Glomerular endothelial cell (primary cell): ENCODE measurements at regions not wholly inside any gene's neighbourhood (a gene's known extent, or its start where the extent isn't known, plus 50 kb on each side); places are given as distances from the start of the nearest gene placed in this dataset.

Experiments used
- DNase-seq: peaks from one replicate; pipeline ENCODE4 v3.0.0-alpha.2; 2011; ENCODE audit warnings: low read depth, low spot score; ENCODE audit errors: extremely low read depth

- DNase-seq: no peak
Measured at GRCh38 chr17:12568358-12569251, 97.1 kb upstream of the MYOCD start.

- DNase-seq: no peak
Measured at GRCh38 chr17:12571606-12572005, 94.1 kb upstream of the MYOCD start.

DNA sequence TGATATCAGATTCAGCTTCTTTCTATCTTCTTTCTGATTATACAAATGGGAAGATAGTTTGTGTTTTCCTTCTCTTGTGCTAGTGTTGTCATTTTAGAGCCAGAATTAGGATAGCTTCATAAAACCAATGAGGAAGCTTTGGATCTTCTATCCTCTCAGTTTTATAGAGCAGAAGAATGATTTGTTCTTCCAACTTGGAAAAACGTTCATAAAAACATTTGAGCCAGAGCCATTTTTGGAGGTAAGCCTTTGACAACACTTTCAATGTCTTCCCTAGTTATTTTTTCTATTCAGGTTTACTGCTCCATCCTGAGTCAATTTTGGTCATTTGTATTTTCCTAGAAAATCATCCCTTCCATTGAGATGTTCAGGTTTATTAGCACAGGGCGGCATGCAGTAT is 91.2 kb upstream of the MYOCD start:
- DNase-seq: no peak

DNA sequence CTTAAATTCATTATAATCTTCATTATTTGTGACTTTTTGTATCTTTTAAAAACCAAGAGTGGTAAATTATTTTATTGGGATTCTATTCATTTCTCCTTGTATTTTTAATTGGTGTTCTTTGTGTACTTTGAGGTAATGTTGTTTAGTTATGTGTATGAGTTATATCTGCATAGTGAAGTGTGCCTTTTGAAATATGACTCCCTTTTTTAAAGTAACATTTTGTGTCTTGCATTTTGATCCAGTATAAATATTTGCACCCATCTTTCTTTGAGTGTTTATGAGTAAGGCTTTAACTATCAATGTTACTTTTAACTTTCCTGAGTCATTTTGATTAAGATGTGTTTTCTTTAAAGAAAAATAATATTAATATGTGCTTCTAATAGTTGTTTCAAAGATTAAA is 90.0 kb upstream of the MYOCD start:
- DNase-seq: no peak

- DNase-seq: no peak
Measured at GRCh38 chr17:12579288-12579687, 86.4 kb upstream of the MYOCD start.

- DNase-seq: no peak
Measured at GRCh38 chr17:12580640-12581039, 85.0 kb upstream of the MYOCD start.

DNA sequence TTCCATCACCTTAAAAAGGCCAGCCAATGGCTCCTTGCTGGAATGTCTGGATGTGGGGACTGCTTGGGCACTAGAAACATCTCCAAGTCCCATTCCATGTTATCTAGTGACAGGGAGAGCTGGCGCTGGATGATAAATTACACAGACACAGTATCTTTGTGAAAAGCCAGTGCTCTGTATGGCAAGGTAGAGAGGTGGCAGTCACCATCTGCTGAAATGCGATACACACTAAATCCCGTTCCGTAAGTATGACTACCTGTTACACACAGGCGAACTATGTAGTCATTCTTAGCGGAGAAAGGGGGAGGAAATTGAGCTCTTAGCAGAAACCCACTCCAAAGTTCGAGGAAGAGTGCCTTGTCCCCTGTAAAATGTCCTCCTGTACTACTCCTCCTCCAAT is 81.0 kb upstream of the MYOCD start:
- DNase-seq: no peak

- DNase-seq: no peak
Measured at GRCh38 chr17:12588531-12588930, 77.2 kb upstream of the MYOCD start.

DNA sequence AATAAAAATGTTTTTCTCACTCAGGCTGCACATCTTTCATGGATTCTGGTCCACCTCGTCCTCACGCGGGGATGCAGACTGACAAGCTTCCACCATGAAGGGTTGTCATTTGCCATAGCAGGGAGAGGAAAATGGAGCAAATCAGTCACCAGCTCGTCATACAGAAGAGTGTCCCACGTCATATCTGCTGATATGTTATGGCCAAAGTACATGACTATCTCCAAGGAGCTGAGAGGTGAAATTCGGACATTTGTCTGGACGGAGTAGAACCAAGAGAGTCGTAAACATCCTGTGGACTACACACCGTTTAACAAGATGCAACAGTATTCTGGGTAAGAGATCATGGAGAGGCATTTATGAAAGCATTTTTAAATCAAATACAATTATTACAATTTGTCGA is 75.3 kb upstream of the MYOCD start:
- DNase-seq: no peak

DNA sequence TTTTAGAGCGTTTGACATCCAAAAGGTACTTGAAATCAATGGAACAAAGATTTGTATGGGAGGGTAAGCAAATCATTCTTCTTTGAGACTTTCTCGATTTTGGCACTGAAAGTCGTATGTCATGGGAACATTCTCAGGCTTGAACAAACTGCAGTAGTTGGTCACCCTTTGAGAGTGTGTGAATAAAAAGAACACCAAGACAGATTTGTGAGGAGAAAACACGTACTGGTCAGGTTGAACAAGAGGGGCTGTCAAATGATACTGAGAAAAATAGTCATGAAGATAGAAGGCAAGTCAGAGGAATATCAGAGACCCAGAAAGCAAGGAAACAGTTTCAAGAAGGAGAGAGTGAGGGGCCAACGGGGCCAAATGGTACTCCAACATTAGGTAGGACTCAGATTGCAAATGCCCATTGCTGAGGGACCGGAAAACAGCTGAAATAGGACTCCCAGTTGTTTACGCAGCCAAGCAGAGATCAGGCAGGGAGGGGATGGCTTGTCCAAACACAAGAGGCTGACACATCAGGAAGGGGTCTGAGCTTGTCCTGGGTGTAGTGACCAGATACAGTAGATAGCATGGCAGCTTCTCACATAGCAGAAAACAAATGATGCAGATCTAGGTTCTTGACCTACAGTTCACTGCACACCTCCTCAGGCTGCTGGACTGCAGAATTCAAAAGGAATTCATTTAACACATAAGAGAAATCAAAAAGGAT is 74.5 kb upstream of the MYOCD start:
- DNase-seq: no peak

GRCh38 chr17:12592941-12593340 is 72.7 kb upstream of the MYOCD start:
- DNase-seq: no peak

- no peak for DNase-seq
Measured at GRCh38 chr17:12596961-12597360, 68.7 kb upstream of the MYOCD start.

- no peak for DNase-seq
Measured at GRCh38 chr17:12597895-12598294, 67.8 kb upstream of the MYOCD start.

GRCh38 chr17:12599186-12599920 is 66.3 kb upstream of the MYOCD start:
- DNase-seq: no peak

DNA sequence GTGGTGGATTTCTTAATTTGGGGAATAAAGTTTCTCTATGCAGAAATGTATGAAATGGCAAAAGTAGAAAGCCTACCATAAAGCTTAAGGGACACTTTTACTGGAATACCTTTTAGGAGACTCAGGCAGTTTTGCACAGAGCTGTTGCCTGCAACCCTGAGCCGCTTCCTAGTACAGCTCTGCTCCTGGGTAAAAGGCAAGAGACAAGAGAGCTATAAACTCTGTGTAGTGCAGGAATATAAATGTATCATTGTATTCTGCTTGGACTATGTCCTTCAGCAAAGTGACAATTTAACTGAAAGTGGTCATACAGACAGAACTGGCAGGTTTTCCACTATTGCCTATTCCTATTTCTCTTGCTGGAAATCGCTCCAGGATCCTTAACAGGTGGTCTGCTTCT is 65.3 kb upstream of the MYOCD start:
- no peak for DNase-seq

DNA sequence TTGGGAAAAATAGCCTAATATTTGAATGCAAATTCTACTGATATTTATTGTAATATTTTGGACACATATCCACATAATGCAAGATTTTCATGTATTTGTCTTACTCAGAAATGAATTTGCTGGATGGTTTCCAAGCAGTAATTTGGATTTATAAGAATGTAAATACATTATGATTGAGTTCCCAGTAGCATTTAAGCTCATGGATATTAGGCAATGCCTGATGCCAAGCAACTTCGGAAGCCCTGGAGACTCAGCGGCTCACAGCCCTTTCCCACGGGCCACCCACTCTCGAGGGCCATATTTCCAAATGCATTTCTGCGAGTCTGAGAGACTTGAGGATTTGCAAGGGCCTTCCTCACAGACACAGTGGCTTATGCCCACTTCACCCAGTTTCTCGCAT is 62.1 kb upstream of the MYOCD start:
- DNase-seq: no peak

GRCh38 chr17:12605222-12605621 is 60.5 kb upstream of the MYOCD start:
- DNase-seq: no peak

GRCh38 chr17:12613566-12613965 is 52.1 kb upstream of the MYOCD start:
- no peak for DNase-seq
